ENCODE measurements at regions not wholly inside any gene's neighbourhood (a gene's known extent, or its start where the extent isn't known, plus 50 kb on each side); places are given as distances from the start of the nearest gene placed in this dataset.

- intact Hi-C loops (cut with DNase I): no loop called here
Observed at GRCh38 chr15:58246041-58246440, 107.9 kb downstream of the AQP9 start.

GRCh38 chr15:58247855-58248842 is 110.0 kb downstream of the AQP9 start:
- Histone ChIP-seq H3K4me1 (peaks cover 0 to 22% (median 0%) of the 10 kb centered on the region in 4 donors), H3K9me3 (no peaks in the 10 kb centered on the region), H3K4me3 (no peak overlapping the region), H3K27ac (replicated peaks in 1 of 4) (no peak overlapping the region), H3K36me3 (no peaks in the 10 kb centered on the region), H3K27me3 (peaks cover 0 to 4% (median 0%) of the 10 kb centered on the region in 4 donors)
- TF ChIP-seq EP300 (IDR thresholded peaks at IDR 0.05): no peak
- no peak for TF ChIP-seq POLR2A (IDR thresholded peaks at IDR 0.05; ENCODE audit: low read depth)
- no peak for TF ChIP-seq POLR2AphosphoS5 (IDR thresholded peaks at IDR 0.05)
- no peak for TF ChIP-seq CTCF (IDR thresholded peaks at IDR 0.05)
- intact Hi-C loops (cut with DNase I): no loop called here
- no peak for DNase-seq (ENCODE audit: extremely low spot score)
- 79% methylated on average over 19 of the region's 20 CpGs for WGBS

More at GRCh38 chr15:58246041-58246440, 107.9 kb downstream of the AQP9 start:
- no peak for DNase-seq (ENCODE audit: extremely low spot score)
- 69% methylated on average over 3 of the region's 3 CpGs for WGBS
- Histone ChIP-seq H3K27ac (replicated peaks in 1 of 4) (no peak overlapping the region), H3K27me3 (no peaks in the 10 kb centered on the region), H3K9me3 (no peaks in the 10 kb centered on the region), H3K4me3 (no peak overlapping the region), H3K36me3 (no peaks in the 10 kb centered on the region), H3K4me1 (peaks cover 0 to 22% (median 0%) of the 10 kb centered on the region in 4 donors)
- TF ChIP-seq POLR2A (IDR thresholded peaks at IDR 0.05; ENCODE audit: low read depth): no peak
- TF ChIP-seq POLR2AphosphoS5 (IDR thresholded peaks at IDR 0.05): no peak
- TF ChIP-seq CTCF (IDR thresholded peaks at IDR 0.05): no peak
- TF ChIP-seq EP300 (IDR thresholded peaks at IDR 0.05): no peak

GRCh38 chr15:58249646-58250312 is 111.6 kb downstream of the AQP9 start:
- intact Hi-C loops (cut with DNase I): no loop called here
- no peak for DNase-seq (ENCODE audit: extremely low spot score)
- WGBS: 71% methylated on average over 8 of the region's 8 CpGs
- Histone ChIP-seq H3K4me1 (peaks cover 0 to 22% (median 0%) of the 10 kb centered on the region in 4 donors), H3K27me3 (peaks cover 0 to 4% (median 0%) of the 10 kb centered on the region in 4 donors), H3K36me3 (no peaks in the 10 kb centered on the region), H3K27ac (replicated peaks in 1 of 4) (no peak overlapping the region), H3K4me3 (no peak overlapping the region), H3K9me3 (no peaks in the 10 kb centered on the region)
- no peak for TF ChIP-seq POLR2A (IDR thresholded peaks at IDR 0.05; ENCODE audit: low read depth)
- TF ChIP-seq CTCF (IDR thresholded peaks at IDR 0.05): no peak
- TF ChIP-seq EP300 (IDR thresholded peaks at IDR 0.05): no peak
- no peak for TF ChIP-seq POLR2AphosphoS5 (IDR thresholded peaks at IDR 0.05)

- H3K27ac ChIP-seq (replicated peaks in 1 of 4): no peak overlapping the region
- H3K4me3 ChIP-seq: no peak overlapping the region
- H3K36me3 ChIP-seq: no peaks in the 10 kb centered on the region
- intact Hi-C loops (cut with DNase I): no loop called here
- H3K9me3 ChIP-seq: peaks cover 0 to 6% (median 5%) of the 10 kb centered on the region in 4 donors
- peaks cover 0 to 14% (median 0%) of the 10 kb centered on the region in 4 donors for H3K4me1 ChIP-seq
- no peak for DNase-seq (ENCODE audit: extremely low spot score)
- 93% methylated on average over 6 of the region's 7 CpGs for WGBS
- peaks cover 0 to 4% (median 0%) of the 10 kb centered on the region in 4 donors for H3K27me3 ChIP-seq
- no peak for TF ChIP-seq CTCF (IDR thresholded peaks at IDR 0.05)
- TF ChIP-seq POLR2AphosphoS5 (IDR thresholded peaks at IDR 0.05): no peak
- no peak for TF ChIP-seq EP300 (IDR thresholded peaks at IDR 0.05)
- no peak for TF ChIP-seq POLR2A (IDR thresholded peaks at IDR 0.05; ENCODE audit: low read depth)
Observed at GRCh38 chr15:58252586-58253323, 114.6 kb downstream of the AQP9 start.
